ENCODE measurements at regions not wholly inside any gene's neighbourhood (a gene's known extent, or its start where the extent isn't known, plus 50 kb on each side); places are given as distances from the start of the nearest gene placed in this dataset.

- TF ChIP-seq CTCF (IDR thresholded peaks at IDR 0.05; ENCODE audit: low read length), result no peak
- TF ChIP-seq EZH2 (IDR thresholded peaks at IDR 0.05; ENCODE audit: borderline replicate concordance, low read length), result no peak
Measured at GRCh38 chr10:45558425-45558824, 114.1 kb downstream of the ZFAND4 start.
